SIG-M5 (cell line): ENCODE measurements at regions not wholly inside any gene's neighbourhood (a gene's known extent, or its start where the extent isn't known, plus 50 kb on each side); places are given as distances from the start of the nearest gene placed in this dataset.
"Not testable (repeated sequence)": the region's sequence is repeated elsewhere in the genome, so short reads cannot be mapped to it uniquely, and the experiment has no call there.

ENCODE experiments used
- DNase-seq: peaks from one replicate; lab custom pipeline; 2025; lab: John Stamatoyannopoulos, UW

DNA sequence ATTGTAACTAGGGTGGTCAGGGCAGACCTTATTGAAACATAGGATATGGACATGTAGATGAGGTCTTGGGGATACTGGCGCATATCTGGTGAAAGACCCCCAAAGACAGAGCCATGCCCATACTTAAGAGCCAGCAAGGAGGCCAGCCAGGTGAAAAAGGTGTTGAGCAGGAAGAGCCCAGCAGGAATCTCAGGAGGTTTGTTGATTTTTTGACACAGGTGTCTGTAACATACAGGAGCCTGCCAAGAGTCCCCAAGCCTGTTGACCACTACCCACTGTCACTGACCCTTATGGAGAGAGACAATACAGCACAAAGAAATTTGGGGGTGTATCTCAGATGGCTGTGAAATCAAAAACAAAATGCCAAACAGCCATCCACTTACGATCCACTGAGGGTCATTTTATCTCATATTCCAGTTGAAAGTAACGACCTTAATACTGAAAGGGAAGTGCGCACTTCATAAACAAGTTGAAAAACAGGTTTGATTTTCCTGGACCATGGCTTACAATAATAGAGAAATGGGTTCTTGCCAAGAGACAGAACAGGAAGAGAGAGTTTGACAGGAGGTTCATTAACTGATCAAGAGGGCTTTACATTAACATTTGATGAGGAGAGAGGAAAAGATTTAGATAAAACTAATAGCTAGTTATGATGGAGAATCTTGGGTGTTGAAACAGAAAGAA is 163.6 kb downstream of the GLUL start:
- no peak for DNase-seq

DNA sequence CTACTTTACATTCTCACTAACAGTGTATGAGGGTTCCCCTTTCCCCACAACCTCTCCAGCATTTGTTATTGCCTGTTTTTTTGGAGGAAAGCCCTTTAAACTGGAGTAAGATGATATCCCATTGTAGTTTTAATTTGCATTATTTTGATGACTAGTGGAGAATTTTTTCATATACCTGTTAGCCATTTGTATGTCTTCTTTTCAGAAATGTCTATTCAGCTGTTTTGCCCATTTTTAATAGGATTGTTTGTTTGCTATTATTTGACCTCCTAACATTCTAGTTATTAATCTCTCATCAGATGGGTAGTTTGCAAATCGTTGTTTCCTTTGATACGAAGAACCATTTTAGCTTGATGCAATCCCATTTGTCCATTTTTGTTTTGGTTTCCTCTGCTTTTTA is 165.0 kb downstream of the GLUL start:
- no peak for DNase-seq

DNA sequence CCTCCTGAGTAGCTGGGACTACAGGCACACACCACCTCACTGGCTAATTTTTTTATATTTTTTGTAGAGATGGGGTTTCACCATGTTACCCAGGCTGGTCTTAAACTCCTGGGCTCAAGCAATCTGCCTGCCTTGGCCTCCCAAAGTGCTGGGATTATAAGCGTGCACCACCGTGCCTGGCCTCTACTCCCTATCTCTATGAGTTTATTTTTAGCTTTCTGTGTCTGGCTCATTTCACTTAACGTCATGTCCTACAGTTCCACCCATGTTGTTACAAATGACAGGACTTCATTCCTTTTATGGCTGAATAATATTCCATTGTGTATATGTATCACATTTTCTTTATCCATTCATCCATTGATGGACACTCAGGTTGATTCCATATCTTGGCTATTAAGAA is 164.2 kb upstream of the ZNF648 start:
- DNase-seq, result not testable (repeated sequence)

GRCh38 chr1:182221990-182222389 is 160.5 kb upstream of the ZNF648 start:
- not testable (repeated sequence) for DNase-seq

- DNase-seq, result not testable (repeated sequence)
These were observed 159.9 kb upstream of the ZNF648 start for GRCh38 chr1:182221367-182221766.

- DNase-seq, result no peak
These were observed 156.5 kb upstream of the ZNF648 start for GRCh38 chr1:182217967-182218366.

- DNase-seq, result no peak
These were observed 155.6 kb upstream of the ZNF648 start for GRCh38 chr1:182217071-182217470.

DNA sequence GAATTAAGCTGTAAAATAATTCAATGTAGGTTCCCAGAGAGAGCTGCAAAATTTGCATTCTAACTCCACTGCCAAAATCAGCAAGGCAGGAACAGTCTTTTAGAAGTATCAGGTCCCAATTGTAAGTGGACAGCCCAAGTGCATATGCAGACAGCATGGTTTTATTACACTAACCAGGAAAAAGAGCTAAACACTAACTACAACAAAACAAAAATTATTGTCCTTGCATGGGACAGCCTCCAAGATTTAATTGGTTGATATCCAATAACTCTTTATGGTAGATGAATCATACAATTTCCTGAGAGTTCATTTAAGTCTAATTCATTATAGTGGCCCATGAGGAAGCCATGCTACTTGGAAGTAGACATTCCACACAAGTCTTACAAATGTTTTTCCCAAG is 154.3 kb upstream of the ZNF648 start:
- no peak for DNase-seq

GRCh38 chr1:182213163-182213562 is 151.7 kb upstream of the ZNF648 start:
- DNase-seq, result no peak

GRCh38 chr1:182211386-182211785 is 149.9 kb upstream of the ZNF648 start:
- no peak for DNase-seq

- no peak for DNase-seq
These were observed 148.9 kb upstream of the ZNF648 start for GRCh38 chr1:182210417-182210816.

GRCh38 chr1:182207300-182207699 is 145.8 kb upstream of the ZNF648 start:
- no peak for DNase-seq

DNA sequence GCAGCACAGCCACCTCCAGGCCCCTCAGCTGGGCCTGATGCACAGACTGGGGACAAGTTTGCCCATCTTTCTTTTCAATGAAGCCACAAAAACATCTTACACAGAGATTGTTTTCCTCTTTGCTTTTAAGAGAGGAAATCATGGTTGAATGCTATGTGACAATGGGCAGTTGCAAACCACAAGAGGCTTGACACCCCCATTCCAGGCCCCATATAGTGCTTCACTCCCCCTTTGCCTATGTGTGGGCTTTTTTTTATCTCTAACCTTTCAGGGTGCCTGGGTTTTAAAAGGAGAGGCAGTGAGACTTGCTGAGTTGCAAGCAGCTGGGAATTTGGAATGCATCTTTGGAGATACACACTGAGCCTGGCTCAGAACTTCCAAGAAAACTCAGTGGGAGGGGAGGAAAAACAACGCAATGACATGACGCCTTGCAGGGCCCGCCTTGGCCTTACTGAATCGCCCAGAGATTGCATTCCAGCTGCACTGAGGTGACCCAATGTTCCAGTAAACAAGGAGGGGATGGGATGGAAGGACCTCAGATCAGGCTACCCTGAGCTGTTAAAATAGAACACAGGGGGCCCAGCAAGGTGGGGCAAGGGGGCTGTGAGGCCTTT is 145.2 kb upstream of the ZNF648 start:
- no peak for DNase-seq

DNA sequence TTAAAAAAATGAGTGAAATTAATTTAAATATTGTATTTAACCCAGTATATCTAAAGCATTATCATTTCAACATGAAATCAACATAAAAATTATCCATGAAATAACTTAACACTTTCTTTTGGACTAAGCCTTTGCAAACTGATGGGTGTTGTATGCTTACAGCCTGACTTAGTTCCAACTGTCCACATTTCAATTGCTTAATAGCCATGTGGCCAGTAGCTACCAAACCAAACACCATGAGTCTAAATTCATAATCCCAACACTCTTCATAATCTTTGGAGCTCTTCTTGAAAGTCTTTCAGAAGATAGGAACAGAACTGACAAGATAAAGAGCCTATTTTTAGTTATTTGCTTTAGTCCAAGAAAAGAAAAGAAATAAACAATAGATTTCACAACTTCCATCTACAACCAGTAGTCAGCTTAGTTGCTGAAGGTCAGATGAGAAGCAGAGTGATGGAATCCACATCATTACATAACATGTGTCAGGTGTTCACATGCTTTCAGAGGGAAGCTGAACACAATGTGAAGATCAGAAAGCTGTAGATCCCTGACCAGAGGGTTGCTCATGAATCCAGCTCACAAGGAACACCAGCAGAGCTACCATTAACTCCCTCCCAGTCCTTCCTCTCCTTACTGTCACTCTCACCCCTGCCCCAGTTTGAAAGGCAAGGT is 144.0 kb upstream of the ZNF648 start:
- no peak for DNase-seq

DNA sequence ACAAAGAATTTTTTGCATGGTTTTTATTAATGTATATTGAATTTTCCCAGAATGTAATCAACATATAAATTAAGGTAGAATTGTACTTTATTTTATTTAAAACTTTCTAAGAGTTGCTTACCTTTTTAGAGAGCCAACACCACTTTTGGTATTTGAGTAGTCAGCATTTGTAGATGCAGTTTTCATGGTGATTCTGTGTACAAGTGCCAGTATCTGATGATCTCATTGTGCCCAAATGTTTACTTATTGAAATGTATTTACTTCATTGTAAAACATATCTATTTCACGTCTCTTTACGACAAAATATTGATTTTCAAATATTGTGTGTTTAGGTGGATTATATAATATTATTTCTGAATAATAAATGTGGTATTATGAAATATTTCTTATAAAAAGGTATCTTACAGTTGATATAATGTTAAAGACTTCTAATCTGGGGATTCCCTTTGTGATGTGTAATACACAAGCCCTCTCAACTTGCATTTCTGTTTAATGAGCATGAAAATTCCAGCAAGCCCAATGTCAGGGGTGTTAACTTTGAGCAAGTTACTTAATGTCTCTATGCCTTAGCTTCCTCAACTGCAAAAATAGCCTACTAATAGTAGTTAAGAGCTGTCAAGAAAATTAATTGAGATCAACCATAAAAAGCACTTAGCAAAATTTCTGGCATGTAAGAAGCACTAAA is 141.8 kb upstream of the ZNF648 start:
- no peak for DNase-seq

- not testable (repeated sequence) for DNase-seq
These were observed 140.0 kb upstream of the ZNF648 start for GRCh38 chr1:182201490-182201889.

DNA sequence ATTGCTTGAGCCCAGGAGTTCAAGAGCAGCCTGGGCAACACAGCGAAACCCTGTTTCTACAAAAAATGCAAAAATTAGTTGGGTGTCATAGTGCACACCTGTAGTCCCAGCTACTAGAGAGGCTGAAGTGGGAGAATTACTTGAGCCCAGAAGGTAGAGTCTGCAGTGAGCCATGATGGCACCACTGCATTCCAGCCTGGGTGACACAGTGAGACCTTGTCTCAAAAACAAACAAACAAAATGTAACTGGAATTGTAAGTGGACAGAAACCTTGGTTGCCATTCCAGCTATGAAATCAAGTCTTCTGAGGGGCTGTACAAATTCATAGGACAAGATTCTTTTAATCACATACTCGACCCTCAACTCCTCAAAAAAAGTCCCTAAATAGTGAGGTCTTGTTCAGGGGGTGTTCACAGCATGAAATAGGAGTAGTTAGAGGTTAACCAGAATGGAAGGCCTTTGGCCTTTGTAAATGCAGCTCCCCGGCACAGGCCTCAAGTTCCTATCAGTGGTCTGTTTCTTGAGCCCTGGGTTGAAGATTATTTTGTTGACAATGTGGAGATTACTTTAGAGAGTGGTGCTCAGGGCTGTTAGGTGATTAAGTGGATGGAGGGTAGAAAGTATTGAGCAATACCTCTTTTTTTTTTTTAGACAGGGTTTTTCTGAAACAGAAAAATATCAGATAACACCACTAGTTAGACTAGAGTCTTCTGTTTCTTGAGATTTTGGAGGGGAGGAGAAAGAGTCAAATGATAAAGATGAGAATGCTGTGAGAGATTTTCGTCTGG is 138.7 kb upstream of the ZNF648 start:
- no peak for DNase-seq

- DNase-seq, result no peak
These were observed 136.6 kb upstream of the ZNF648 start for GRCh38 chr1:182198006-182198605.

- no peak for DNase-seq
These were observed 135.7 kb upstream of the ZNF648 start for GRCh38 chr1:182196897-182197870.

- DNase-seq, result no peak
These were observed 134.2 kb upstream of the ZNF648 start for GRCh38 chr1:182195733-182196132.
